ENCODE measurements at regions not wholly inside any gene's neighbourhood (a gene's known extent, or its start where the extent isn't known, plus 50 kb on each side); places are given as distances from the start of the nearest gene placed in this dataset.
"Not testable (repeated sequence)": the region's sequence is repeated elsewhere in the genome, so short reads cannot be mapped to it uniquely, and the experiment has no call there.

GRCh38 chr4:15162046-15162445 lies 159.8 kb downstream of the CPEB2 start:
- no peak for DNase-seq (ENCODE audit: low spot score)
- in situ Hi-C loops (cut with HindIII; ENCODE audit: low sequenced_read_pairs), result no loop called here

- DNase-seq (ENCODE audit: low spot score), result peak; percentile 71
- in situ Hi-C loops (cut with HindIII; ENCODE audit: low sequenced_read_pairs), result no loop called here
Observed at GRCh38 chr4:15162465-15163283, 160.4 kb downstream of the CPEB2 start.

GRCh38 chr4:15163284-15163645 lies 161.0 kb downstream of the CPEB2 start:
- in situ Hi-C loops (cut with HindIII; ENCODE audit: low sequenced_read_pairs), result no loop called here

GRCh38 chr4:15164571-15164970 lies 162.3 kb downstream of the CPEB2 start:
- in situ Hi-C loops (cut with HindIII; ENCODE audit: low sequenced_read_pairs), result no loop called here
- no peak for DNase-seq (ENCODE audit: low spot score)

More at GRCh38 chr4:15163284-15163645, 161.0 kb downstream of the CPEB2 start:
- DNase-seq (ENCODE audit: low spot score), result no peak

GRCh38 chr4:15167743-15168142 lies 165.5 kb downstream of the CPEB2 start:
- in situ Hi-C loops (cut with HindIII; ENCODE audit: low sequenced_read_pairs), result no loop called here
- DNase-seq (ENCODE audit: low spot score), result no peak

GRCh38 chr4:15168759-15169158 lies 166.5 kb downstream of the CPEB2 start:
- in situ Hi-C loops (cut with HindIII; ENCODE audit: low sequenced_read_pairs), result no loop called here
- no peak for DNase-seq (ENCODE audit: low spot score)

GRCh38 chr4:15171725-15172124 lies 169.4 kb downstream of the CPEB2 start:
- in situ Hi-C loops (cut with HindIII; ENCODE audit: low sequenced_read_pairs), result no loop called here
- no peak for DNase-seq (ENCODE audit: low spot score)

- in situ Hi-C loops (cut with HindIII; ENCODE audit: low sequenced_read_pairs), result no loop called here
Observed at GRCh38 chr4:15173251-15173650, 171.0 kb downstream of the CPEB2 start.

GRCh38 chr4:15174168-15174567 lies 171.9 kb downstream of the CPEB2 start:
- in situ Hi-C loops (cut with HindIII; ENCODE audit: low sequenced_read_pairs); DNase-seq (ENCODE audit: low spot score): not testable (repeated sequence)

More at GRCh38 chr4:15173251-15173650, 171.0 kb downstream of the CPEB2 start:
- peak; percentile 91 for DNase-seq (ENCODE audit: low spot score)

GRCh38 chr4:15179842-15180241 lies 177.6 kb downstream of the CPEB2 start:
- DNase-seq (ENCODE audit: low spot score); in situ Hi-C loops (cut with HindIII; ENCODE audit: low sequenced_read_pairs): not testable (repeated sequence)

- in situ Hi-C loops (cut with HindIII; ENCODE audit: low sequenced_read_pairs), result no loop called here
- no peak for DNase-seq (ENCODE audit: low spot score)
Observed at GRCh38 chr4:15182600-15183220, 180.4 kb downstream of the CPEB2 start.

- no peak for DNase-seq (ENCODE audit: low spot score)
- in situ Hi-C loops (cut with HindIII; ENCODE audit: low sequenced_read_pairs), result no loop called here
Observed at GRCh38 chr4:15186149-15186548, 183.9 kb downstream of the CPEB2 start.

GRCh38 chr4:15186806-15187205 lies 184.5 kb downstream of the CPEB2 start:
- in situ Hi-C loops (cut with HindIII; ENCODE audit: low sequenced_read_pairs), result no loop called here
- no peak for DNase-seq (ENCODE audit: low spot score)

- in situ Hi-C loops (cut with HindIII; ENCODE audit: low sequenced_read_pairs), result no loop called here
- no peak for DNase-seq (ENCODE audit: low spot score)
Observed at GRCh38 chr4:15188605-15189539, 186.6 kb downstream of the CPEB2 start.

- no peak for DNase-seq (ENCODE audit: low spot score)
- in situ Hi-C loops (cut with HindIII; ENCODE audit: low sequenced_read_pairs), result no loop called here
Observed at GRCh38 chr4:15194520-15194919, 192.2 kb downstream of the CPEB2 start.

- in situ Hi-C loops (cut with HindIII; ENCODE audit: low sequenced_read_pairs), result no loop called here
- DNase-seq (ENCODE audit: low spot score), result peak; percentile 52
Observed at GRCh38 chr4:15197005-15197404, 194.7 kb downstream of the CPEB2 start.

GRCh38 chr4:15198070-15198727 lies 195.9 kb downstream of the CPEB2 start:
- in situ Hi-C loops (cut with HindIII; ENCODE audit: low sequenced_read_pairs), result no loop called here
- peak; percentile 69 for DNase-seq (ENCODE audit: low spot score)

- in situ Hi-C loops (cut with HindIII; ENCODE audit: low sequenced_read_pairs), result no loop called here
- no peak for DNase-seq (ENCODE audit: low spot score)
Observed at GRCh38 chr4:15201782-15202181, 199.5 kb downstream of the CPEB2 start.

GRCh38 chr4:15202481-15202880 lies 200.2 kb downstream of the CPEB2 start:
- DNase-seq (ENCODE audit: low spot score), result no peak
- in situ Hi-C loops (cut with HindIII; ENCODE audit: low sequenced_read_pairs), result no loop called here
